ENCODE measurements at regions not wholly inside any gene's neighbourhood (a gene's known extent, or its start where the extent isn't known, plus 50 kb on each side); places are given as distances from the start of the nearest gene placed in this dataset.

- TF ChIP-seq STAT1 (IDR thresholded peaks at IDR 0.05; ENCODE audit: unreplicated experiment): no peak
- no peak overlapping the region for H3K27ac Mint-ChIP-seq
- no peaks in the 10 kb centered on the region for H3F3A ChIP-seq (replicated peaks; ENCODE audit: low read depth)
- H3K4me2 ChIP-seq: no peak overlapping the region
- peaks cover 3% of the 10 kb centered on the region for H3K27me3 Mint-ChIP-seq (ENCODE audit: insufficient read depth, low read depth, poor library complexity)
- H3K79me2 ChIP-seq (replicated peaks; ENCODE audit: insufficient read depth): no peaks in the 10 kb centered on the region
- H3K4me3 Mint-ChIP-seq: no peak overlapping the region
- no peaks in the 10 kb centered on the region for H3K9me2 ChIP-seq (ENCODE audit: insufficient read depth)
- no peak overlapping the region for H3K4me3 ChIP-seq
- H3K36me3 Mint-ChIP-seq (ENCODE audit: low read depth): no peaks in the 10 kb centered on the region
- no peak overlapping the region for H2AFZ ChIP-seq
- no peak for DNase-seq (ENCODE audit: low spot score)
- H3K4me1 ChIP-seq (ENCODE audit: insufficient read depth): peaks cover 17% of the 10 kb centered on the region
- no peaks in the 10 kb centered on the region for H3K36me3 ChIP-seq (ENCODE audit: insufficient read depth)
- no peaks in the 10 kb centered on the region; the same call in 2 of the 3 replicates for H3K9me3 Mint-ChIP-seq
- no peaks in the 10 kb centered on the region for H3K27me3 ChIP-seq (ENCODE audit: insufficient read depth)
- H4K20me1 ChIP-seq (replicated peaks; ENCODE audit: insufficient read depth): no peaks in the 10 kb centered on the region
- no peaks in the 10 kb centered on the region; the same call in 1 of the 3 replicates for H3K4me1 Mint-ChIP-seq
- no peak overlapping the region for H3K27ac ChIP-seq (ENCODE audit: low read depth)
- no peak for ATAC-seq
These were observed 869.6 kb downstream of the TAF11L14 start for GRCh38 chr5:18503797-18504328.

- H3K9me2 ChIP-seq (ENCODE audit: insufficient read depth): no peaks in the 10 kb centered on the region
- Mint-ChIP-seq H3K4me3 (no peak overlapping the region), H3K27ac (no peak overlapping the region), H3K9me3 (no peaks in the 10 kb centered on the region; the same call in 2 of the 3 replicates), H3K27me3 (ENCODE audit: insufficient read depth, low read depth, poor library complexity) (peaks cover 3% of the 10 kb centered on the region), H3K36me3 (ENCODE audit: low read depth) (no peaks in the 10 kb centered on the region), H3K4me1 (no peaks in the 10 kb centered on the region; the same call in 1 of the 3 replicates)
- no peaks in the 10 kb centered on the region for H3K36me3 ChIP-seq (ENCODE audit: insufficient read depth)
- ATAC-seq (no peak), DNase-seq (ENCODE audit: low spot score) (no peak)
- no peaks in the 10 kb centered on the region for H3K27me3 ChIP-seq (ENCODE audit: insufficient read depth)
- H3K4me1 ChIP-seq (ENCODE audit: insufficient read depth): peaks cover 17% of the 10 kb centered on the region
- no peaks in the 10 kb centered on the region for H3F3A ChIP-seq (replicated peaks; ENCODE audit: low read depth)
- no peak overlapping the region for H3K27ac ChIP-seq (ENCODE audit: low read depth)
- H3K4me3 ChIP-seq: no peak overlapping the region
- H2AFZ ChIP-seq: no peak overlapping the region
- H3K79me2 ChIP-seq (replicated peaks; ENCODE audit: insufficient read depth): no peaks in the 10 kb centered on the region
- H4K20me1 ChIP-seq (replicated peaks; ENCODE audit: insufficient read depth): no peaks in the 10 kb centered on the region
- H3K4me2 ChIP-seq: no peak overlapping the region
- TF ChIP-seq CTCF (conservative IDR thresholded peaks at IDR 0.05; ENCODE audit: low read depth in 2 of 2) (no peak), STAT1 (IDR thresholded peaks at IDR 0.05; ENCODE audit: unreplicated experiment) (no peak), ZNF462 (CRISPR knock-in tag; IDR thresholded peaks at IDR 0.05) (no peak), JUNB (IDR thresholded peaks at IDR 0.05; ENCODE audit: unreplicated experiment) (no peak), EZH2 (IDR thresholded peaks at IDR 0.05; ENCODE audit: low read depth, unreplicated experiment) (no peak), ETS1 (IDR thresholded peaks at IDR 0.05) (no peak), ZNF114 (CRISPR knock-in tag; IDR thresholded peaks at IDR 0.05) (no peak), NANOG (IDR thresholded peaks at IDR 0.05; ENCODE audit: borderline replicate concordance) (no peak), POLR2AphosphoS5 (IDR thresholded peaks at IDR 0.05; ENCODE audit: low read depth) (no peak)
These were observed 872.9 kb downstream of the TAF11L14 start for GRCh38 chr5:18507114-18507513.
